HepG2 (cell line): ENCODE measurements at regions not wholly inside any gene's neighbourhood (a gene's known extent, or its start where the extent isn't known, plus 50 kb on each side); places are given as distances from the start of the nearest gene placed in this dataset.

Experiments used
- ATAC-seq: fragments of 200-7000 bp; cut with Tn5 transposase; 3 replicates; pipeline ENCODE4 v1.9.1; 2020; ENCODE audit warnings: mild to moderate bottlenecking, moderate library complexity
- BruUV-seq: library from RNA; stranded (reverse); fragments of 400-500 nt; replicated peaks from 2 replicates; lab custom pipeline; 2021; lab: Mats Ljungman, UMichigan
- CTCF ChIA-PET: fragments of 300-600 bp; formaldehyde crosslinking; extraction: SDS; loops from one replicate; lab custom pipeline; 2021; ENCODE audit warnings: low total read pairs, inconsistent platforms, low intra/inter-chr PET ratio; lab: Yijun Ruan, JAX
- POLR2A ChIA-PET: fragments of 350-600 bp; sonication (Branson Sonifier 250); formaldehyde crosslinking; loops from one replicate; lab custom pipeline; 2020; ENCODE audit warnings: antibody characterized with exemption, inconsistent platforms; lab: Yijun Ruan, JAX
- DNase-seq: peaks from one replicate; pipeline ENCODE4 v3.0.0-alpha.2; 2015; ENCODE audit warnings: low spot score
- FAIRE-seq: peaks from 3 replicates; lab custom pipeline; 2011; peaks lifted over from hg19 to GRCh38; lab: Jason Lieb, UNC
- H2AFZ ChIP-seq: one replicate; pipeline ENCODE4 v1.6.1; 2011; ENCODE audit warnings: low read length, inconsistent platforms
- H3K27ac ChIP-seq: fragments of 300-600 bp; 3 replicates; pipeline ENCODE4 v1.8.0; 2011; ENCODE audit warnings: mixed run types, mild to moderate bottlenecking, mixed read lengths, low read length, inconsistent platforms; ENCODE audit not compliant: insufficient read depth; ENCODE audit errors: extremely low read length
- H3K27me3 ChIP-seq, 2 experiments: fragments of 200-600 bp in 1 of 2; 2 replicates in 1 of 2; 3 replicates in 1 of 2; pipeline versions ENCODE4 v1.6.0 to v1.8.0; 2011; ENCODE audit warnings: low read length in 2 of 2, mild to moderate bottlenecking in 2 of 2, moderate library complexity in 2 of 2, inconsistent platforms in 1 of 2; ENCODE audit not compliant: insufficient read depth in 2 of 2, control insufficient read depth in 1 of 2
- H3K36me3 ChIP-seq, 2 experiments: fragments of 200-600 bp in 1 of 2; replicated peaks in 1 of 2; 2 replicates in 1 of 2; 3 replicates in 1 of 2; pipeline versions ENCODE4 v1.5.1 to v1.8.0; 2011; ENCODE audit warnings: low read length in 2 of 2, inconsistent platforms in 1 of 2; ENCODE audit not compliant: insufficient read depth in 2 of 2, control insufficient read depth in 1 of 2
- H3K4me1 ChIP-seq: 2 replicates; pipeline ENCODE4 v1.5.1; 2012; ENCODE audit warnings: low read length, inconsistent platforms; ENCODE audit not compliant: insufficient read depth
- H3K4me2 ChIP-seq: 2 replicates; pipeline ENCODE4 v1.6.0; 2011; ENCODE audit warnings: low read depth, low read length, inconsistent platforms
- H3K4me3 ChIP-seq, 3 experiments: fragments of 200-600 bp in 1 of 3; sonication (generic), shearing (Covaris generic) in 1 of 3; replicated peaks in 1 of 3; 2 replicates each; pipeline ENCODE4 v1.5.1; 2011 to 2016; ENCODE audit warnings: low read length in 3 of 3, inconsistent platforms in 2 of 3, low read depth in 2 of 3, mild to moderate bottlenecking in 2 of 3, control low read depth in 1 of 3, mixed read lengths in 1 of 3; ENCODE audit not compliant: insufficient read depth in 1 of 3
- H3K79me2 ChIP-seq: one replicate; pipeline ENCODE4 v1.6.1; 2011; ENCODE audit warnings: low read length, inconsistent platforms; ENCODE audit not compliant: insufficient read depth
- H3K9ac ChIP-seq: 2 replicates; pipeline ENCODE4 v1.6.0; 2011; ENCODE audit warnings: mild to moderate bottlenecking, low read depth, low read length, inconsistent platforms; ENCODE audit not compliant: insufficient read depth
- H3K9me3 ChIP-seq: 2 replicates; pipeline ENCODE4 v1.5.1; 2012; ENCODE audit warnings: mild to moderate bottlenecking, low read length
- H4K20me1 ChIP-seq: 2 replicates; pipeline ENCODE4 v1.6.0; 2011; ENCODE audit warnings: inconsistent platforms, mild to moderate bottlenecking, low read length, moderate library complexity; ENCODE audit not compliant: insufficient read depth
- BCL6 ChIP-seq: IDR thresholded peaks from 2 replicates; pipeline ENCODE4 v1.6.1; 2016; ENCODE audit warnings: missing genetic modification reagents, missing compliant biosample characterization
- EZH2 ChIP-seq: conservative IDR thresholded peaks from 2 replicates; pipeline ENCODE4 v1.6.1; 2012; ENCODE audit warnings: mild to moderate bottlenecking, low read depth, low read length, moderate library complexity
- PAWR ChIP-seq: sonication (generic); formaldehyde crosslinking; IDR thresholded peaks from 2 replicates; pipeline ENCODE4 v1.4.0; 2020; ENCODE audit warnings: missing genetic modification reagents, mild to moderate bottlenecking, borderline replicate concordance
- POLR2AphosphoS2 ChIP-seq: IDR thresholded peaks from 2 replicates; pipeline ENCODE4 v1.6.1; 2011; ENCODE audit warnings: low read depth, low read length, improper control_type of control experiment
- ZFY ChIP-seq: sonication (generic); formaldehyde crosslinking; IDR thresholded peaks from 2 replicates; pipeline ENCODE4 v1.4.0; 2020; ENCODE audit warnings: missing genetic modification reagents
- ZNF33B ChIP-seq: sonication (generic); formaldehyde crosslinking; IDR thresholded peaks from 2 replicates; pipeline ENCODE4 v1.5.1; 2020; ENCODE audit warnings: mild to moderate bottlenecking, missing genetic modification reagents
- ZNF350 ChIP-seq: sonication (generic); formaldehyde crosslinking; IDR thresholded peaks from 2 replicates; pipeline ENCODE4 v1.4.0; 2020; ENCODE audit warnings: mild to moderate bottlenecking, low read depth, missing genetic modification reagents, borderline replicate concordance
- WGBS: methylation state at CpG from one replicate; pipeline ENCODE4 v1.1.6; 2017; ENCODE audit warnings: low lambda C conversion rate; 5-methylcytosine and 5-hydroxymethylcytosine counted together
- in situ Hi-C: cut with HindIII; loops from 2 replicates; pipeline ENCODE4 v1.10.0; 2017; ENCODE audit warnings: low pct_unique_long_range_greater_than_20kb; ENCODE audit not compliant: extremely low pct_ligation_motif_present
- intact Hi-C: fragments of 100-400 bp; cut with micrococcal nuclease; formaldehyde crosslinking; loops from one replicate; pipeline ENCODE4 v1.10.0; 2022; ENCODE audit not compliant: unreplicated experiment
- TF ChIP-seq, protein P1 (sequence below): sonication (generic); formaldehyde crosslinking; IDR thresholded peaks from 2 replicates; pipeline ENCODE4 v1.5.0; 2020; ENCODE audit warnings: missing genetic modification reagents
- TF ChIP-seq, protein P2 (sequence below): sonication (generic); formaldehyde crosslinking; conservative IDR thresholded peaks from 2 replicates; pipeline ENCODE4 v1.4.0; 2020; ENCODE audit warnings: missing genetic modification reagents
- TF ChIP-seq, protein P3 (sequence below): sonication (generic); formaldehyde crosslinking; IDR thresholded peaks from 2 replicates; pipeline ENCODE4 v1.5.0; 2020; ENCODE audit warnings: mild to moderate bottlenecking, low read depth, missing genetic modification reagents, borderline replicate concordance

DNA sequence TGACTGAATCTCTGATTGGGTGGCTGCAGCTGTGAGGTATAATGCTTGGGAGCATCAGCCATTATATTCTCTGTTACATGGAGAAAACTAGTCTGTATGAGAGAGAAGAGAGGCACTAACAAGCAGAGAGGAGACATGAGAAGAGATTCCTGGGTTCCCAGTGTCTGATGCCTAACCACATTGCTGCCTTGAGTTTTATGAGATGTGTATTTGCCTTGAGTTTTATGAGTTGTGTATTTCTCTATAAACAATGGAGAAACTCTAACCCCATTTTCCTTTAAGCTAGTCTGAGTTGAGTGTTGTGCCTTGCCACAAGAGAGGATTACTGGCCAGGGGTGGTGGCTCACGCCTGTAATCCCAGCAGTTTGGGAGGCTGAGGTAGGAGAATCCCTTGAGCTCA, 208.1 kb downstream of the BCOR start:
- no peak overlapping the region for H2AFZ ChIP-seq
- H3K9me3 ChIP-seq = no peaks in the 10 kb centered on the region
- in situ Hi-C loops = loop anchor here (10.0 kb wide), 1 partner anchor 65 kb away; no protein-coding TSS in a partner anchor
- FAIRE-seq (no peak), DNase-seq (no peak), ATAC-seq (no peak)
- H3K4me1 ChIP-seq = no peaks in the 10 kb centered on the region
- H3K36me3 ChIP-seq = no peaks in the 10 kb centered on the region
- POLR2A ChIA-PET = no interaction called here
- no peaks in the 10 kb centered on the region for H4K20me1 ChIP-seq
- intact Hi-C loops = no loop called here
- H3K79me2 ChIP-seq = no peaks in the 10 kb centered on the region
- no peak overlapping the region for H3K9ac ChIP-seq
- no peaks in the 10 kb centered on the region for H3K27me3 ChIP-seq
- no peak overlapping the region for H3K4me3 ChIP-seq
- BruUV-seq = no TSS peak
- no peak overlapping the region for H3K4me2 ChIP-seq
- CTCF ChIA-PET = no interaction called here
- H3K27ac ChIP-seq = no peak overlapping the region
- no peak for TF ChIP-seq POLR2AphosphoS2
- TF ChIP-seq, protein P1, sequence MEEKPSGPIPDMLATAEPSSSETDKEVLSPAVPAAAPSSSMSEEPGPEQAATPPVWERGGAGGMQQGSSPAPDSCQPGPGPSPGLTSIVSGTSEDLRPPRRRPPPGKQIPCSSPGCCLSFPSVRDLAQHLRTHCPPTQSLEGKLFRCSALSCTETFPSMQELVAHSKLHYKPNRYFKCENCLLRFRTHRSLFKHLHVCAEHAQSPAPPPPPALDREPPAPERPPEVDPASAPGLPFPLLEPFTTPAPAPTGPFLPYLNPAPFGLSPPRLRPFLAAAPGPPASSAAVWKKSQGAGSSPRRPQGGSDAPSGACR = no peak
- no peak for TF ChIP-seq ZFY
- no peak for TF ChIP-seq ZNF350
- TF ChIP-seq, protein P2, sequence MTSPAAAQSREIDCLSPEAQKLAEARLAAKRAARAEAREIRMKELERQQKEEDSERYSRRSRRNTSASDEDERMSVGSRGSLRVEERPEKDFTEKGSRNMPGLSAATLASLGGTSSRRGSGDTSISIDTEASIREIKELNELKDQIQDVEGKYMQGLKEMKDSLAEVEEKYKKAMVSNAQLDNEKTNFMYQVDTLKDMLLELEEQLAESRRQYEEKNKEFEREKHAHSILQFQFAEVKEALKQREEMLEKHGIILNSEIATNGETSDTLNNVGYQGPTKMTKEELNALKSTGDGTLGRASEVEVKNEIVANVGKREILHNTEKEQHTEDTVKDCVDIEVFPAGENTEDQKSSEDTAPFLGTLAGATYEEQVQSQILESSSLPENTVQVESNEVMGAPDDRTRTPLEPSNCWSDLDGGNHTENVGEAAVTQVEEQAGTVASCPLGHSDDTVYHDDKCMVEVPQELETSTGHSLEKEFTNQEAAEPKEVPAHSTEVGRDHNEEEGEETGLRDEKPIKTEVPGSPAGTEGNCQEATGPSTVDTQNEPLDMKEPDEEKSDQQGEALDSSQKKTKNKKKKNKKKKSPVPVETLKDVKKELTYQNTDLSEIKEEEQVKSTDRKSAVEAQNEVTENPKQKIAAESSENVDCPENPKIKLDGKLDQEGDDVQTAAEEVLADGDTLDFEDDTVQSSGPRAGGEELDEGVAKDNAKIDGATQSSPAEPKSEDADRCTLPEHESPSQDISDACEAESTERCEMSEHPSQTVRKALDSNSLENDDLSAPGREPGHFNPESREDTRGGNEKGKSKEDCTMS (CRISPR knock-in tag) = no peak
- no peak for TF ChIP-seq ZNF33B
- TF ChIP-seq, protein P3, sequence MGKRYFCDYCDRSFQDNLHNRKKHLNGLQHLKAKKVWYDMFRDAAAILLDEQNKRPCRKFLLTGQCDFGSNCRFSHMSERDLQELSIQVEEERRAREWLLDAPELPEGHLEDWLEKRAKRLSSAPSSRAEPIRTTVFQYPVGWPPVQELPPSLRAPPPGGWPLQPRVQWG (CRISPR knock-in tag) = no peak
- no peak for TF ChIP-seq BCL6
- no peak for TF ChIP-seq PAWR (CRISPR knock-in tag)
- no peak for TF ChIP-seq EZH2
- no CpG with 5 or more reads among the region's 1 CpG for WGBS
